ENCODE measurements at regions not wholly inside any gene's neighbourhood (a gene's known extent, or its start where the extent isn't known, plus 50 kb on each side); places are given as distances from the start of the nearest gene placed in this dataset.
"Not testable (repeated sequence)": the region's sequence is repeated elsewhere in the genome, so short reads cannot be mapped to it uniquely, and the experiment has no call there.

GRCh38 chr1:177645491-177646190, 324.2 kb downstream of the SEC16B start:
- no peak for DNase-seq (ENCODE audit: low spot score)

DNA sequence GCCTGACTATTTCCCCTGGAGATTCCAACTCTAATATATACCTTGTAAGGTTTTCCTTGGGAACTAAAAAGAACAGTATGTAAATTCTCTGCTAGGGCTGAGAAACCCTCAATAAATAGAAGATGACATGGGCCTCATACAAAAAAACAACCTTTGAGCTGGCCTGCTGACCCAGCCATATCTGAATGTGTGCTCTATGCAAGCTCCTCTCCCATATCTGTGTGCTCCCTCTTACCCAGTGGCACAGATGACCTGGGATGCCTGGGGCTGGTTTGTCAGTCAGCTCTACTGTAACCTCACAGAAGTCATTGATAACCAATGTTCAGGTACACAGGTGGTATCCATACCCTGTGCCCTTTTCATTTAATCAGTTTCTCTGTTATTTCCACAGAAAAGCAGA, 329.2 kb downstream of the SEC16B start:
- DNase-seq (ENCODE audit: low spot score): no peak

- DNase-seq (ENCODE audit: low spot score): not testable (repeated sequence)
These were observed 335.7 kb downstream of the SEC16B start for GRCh38 chr1:177634151-177634550.

GRCh38 chr1:177632923-177633615, 336.8 kb downstream of the SEC16B start:
- DNase-seq (ENCODE audit: low spot score): no peak

GRCh38 chr1:177631770-177632169, 338.1 kb downstream of the SEC16B start:
- DNase-seq (ENCODE audit: low spot score): no peak

- DNase-seq (ENCODE audit: low spot score): no peak
These were observed 340.3 kb downstream of the SEC16B start for GRCh38 chr1:177629526-177629925.

- no peak for DNase-seq (ENCODE audit: low spot score)
These were observed 342.5 kb downstream of the SEC16B start for GRCh38 chr1:177627148-177627910.

DNA sequence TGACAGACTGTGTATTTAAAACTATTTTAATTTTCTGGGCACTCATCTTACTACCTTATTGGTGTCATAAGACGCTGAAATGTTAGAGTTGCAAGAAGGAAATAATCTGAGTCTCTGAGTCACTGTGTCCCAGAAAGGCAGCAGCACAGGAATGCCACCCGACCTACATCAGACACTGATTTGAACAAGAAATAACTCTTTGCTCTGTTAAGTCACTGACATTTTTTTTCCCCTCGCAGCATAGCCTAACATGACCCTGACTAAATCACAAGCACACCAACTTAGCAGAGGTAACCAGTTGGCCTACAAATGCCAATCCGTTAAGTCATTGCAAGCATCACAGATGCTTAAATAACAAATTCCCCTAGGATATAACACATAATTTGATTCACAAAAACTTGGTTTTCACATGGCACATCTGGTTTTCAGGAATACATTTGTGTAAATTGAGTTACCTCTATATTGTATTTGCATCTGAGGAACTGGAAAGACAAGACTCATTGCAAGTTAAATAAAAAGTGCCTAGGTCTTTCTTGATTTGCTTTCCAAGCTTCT, 349.1 kb downstream of the SEC16B start:
- no peak for DNase-seq (ENCODE audit: low spot score)

GRCh38 chr1:177615251-177615650, 354.6 kb downstream of the SEC16B start:
- no peak for DNase-seq (ENCODE audit: low spot score)

DNA sequence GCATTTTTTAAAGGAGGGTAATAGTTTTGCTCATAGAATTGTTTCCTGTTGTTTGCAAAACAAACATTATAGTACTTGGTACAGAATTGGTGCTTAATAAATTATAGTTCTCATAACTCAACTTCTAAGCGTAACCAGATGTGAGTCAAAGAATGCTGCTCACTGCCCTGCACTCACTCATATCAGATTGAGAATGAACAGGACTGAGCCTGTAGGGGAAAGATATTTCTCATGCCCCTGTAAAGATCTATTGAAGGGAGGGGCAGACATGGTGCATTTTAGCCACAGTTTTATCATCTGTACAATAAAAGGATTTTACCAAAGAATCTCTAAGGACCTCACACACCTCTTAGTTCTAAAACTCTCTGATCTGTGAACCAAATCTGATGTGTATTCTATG, 358.5 kb downstream of the SEC16B start:
- no peak for DNase-seq (ENCODE audit: low spot score)

DNA sequence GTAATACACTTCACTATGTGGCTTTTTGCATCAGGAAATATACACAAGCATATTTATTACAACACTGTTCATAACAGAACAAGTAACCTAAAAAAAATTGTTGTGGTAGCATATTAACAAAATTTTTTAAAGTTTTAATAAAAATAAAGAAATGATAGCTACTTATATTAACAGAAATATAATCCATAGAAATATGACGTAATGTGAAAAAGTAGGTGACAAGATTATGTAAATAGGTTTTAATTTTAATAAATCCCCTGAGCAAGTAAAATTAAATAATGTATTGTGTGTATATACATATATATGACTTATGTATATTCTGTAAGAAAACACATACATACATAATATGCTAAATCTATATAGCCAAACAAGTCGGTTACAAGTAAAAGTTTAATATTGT, 359.9 kb downstream of the SEC16B start:
- no peak for DNase-seq (ENCODE audit: low spot score)

- no peak for DNase-seq (ENCODE audit: low spot score)
These were observed 368.9 kb downstream of the SEC16B start for GRCh38 chr1:177600936-177601335.

- no peak for DNase-seq (ENCODE audit: low spot score)
These were observed 369.5 kb downstream of the SEC16B start for GRCh38 chr1:177600321-177600720.

GRCh38 chr1:177597393-177597792, 372.5 kb downstream of the SEC16B start:
- DNase-seq (ENCODE audit: low spot score): no peak

GRCh38 chr1:177596485-177596884, 373.4 kb downstream of the SEC16B start:
- DNase-seq (ENCODE audit: low spot score): no peak

DNA sequence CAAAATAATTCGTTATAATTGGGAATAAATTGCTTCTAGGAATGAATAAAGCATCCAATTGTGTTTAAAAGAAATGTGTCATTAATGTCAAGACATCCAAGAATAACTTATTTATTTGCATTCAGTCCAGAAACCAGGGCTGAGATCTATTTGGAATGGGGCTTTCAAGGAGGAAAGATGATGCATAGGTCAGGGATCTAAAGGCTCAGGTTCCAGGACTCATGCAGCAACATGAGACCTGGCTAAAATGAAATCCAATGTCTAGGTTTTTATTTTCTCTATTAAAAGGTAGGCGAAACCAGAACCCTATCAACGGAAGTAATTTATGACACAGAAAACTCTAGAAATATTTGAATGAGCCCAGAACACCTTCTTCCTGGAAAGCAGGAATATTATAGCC, 376.8 kb downstream of the SEC16B start:
- no peak for DNase-seq (ENCODE audit: low spot score)

GRCh38 chr1:177592624-177593023, 377.2 kb downstream of the SEC16B start:
- DNase-seq (ENCODE audit: low spot score): no peak

GRCh38 chr1:177591155-177591554, 378.7 kb downstream of the SEC16B start:
- DNase-seq (ENCODE audit: low spot score): no peak

DNA sequence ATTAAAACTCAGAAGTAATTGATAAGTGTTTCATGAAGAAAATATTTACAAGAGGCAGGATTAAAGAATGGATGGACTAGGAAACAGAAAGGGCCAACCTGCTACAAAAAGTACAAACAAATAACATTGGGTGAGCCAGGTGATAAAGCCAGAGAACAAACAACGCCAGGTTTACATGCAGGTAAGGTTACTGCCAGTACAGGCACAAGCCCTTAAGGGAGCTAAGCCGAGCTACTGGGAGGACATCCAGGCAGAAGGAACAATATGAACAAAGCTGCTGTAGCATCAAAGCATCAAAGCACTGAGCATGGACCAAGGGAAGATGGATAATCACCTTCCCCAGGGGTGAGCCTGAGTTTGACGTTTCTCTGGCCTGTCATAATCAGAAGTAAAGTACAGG, 380.7 kb downstream of the SEC16B start:
- DNase-seq (ENCODE audit: low spot score): no peak

DNA sequence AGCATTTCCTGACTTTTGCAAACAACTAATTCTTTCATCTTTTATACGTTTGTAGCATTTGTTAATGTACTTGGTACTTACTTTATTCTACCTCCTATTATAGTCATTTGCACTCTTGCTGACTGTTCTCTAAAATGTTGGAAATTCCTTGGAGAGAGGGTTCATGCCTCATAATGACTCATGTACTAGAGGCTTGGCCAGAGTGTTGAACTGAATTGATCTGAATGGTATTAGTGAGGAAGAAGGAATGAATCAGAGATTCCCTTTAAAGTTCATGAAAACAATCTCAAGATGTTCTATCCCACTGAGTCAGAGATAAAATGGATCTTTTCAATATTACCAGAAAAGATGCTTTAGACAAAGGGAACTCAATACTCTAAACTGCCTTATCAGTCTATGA, 383.4 kb downstream of the SEC16B start:
- DNase-seq (ENCODE audit: low spot score): no peak

GRCh38 chr1:177585302-177586220, 384.3 kb downstream of the SEC16B start:
- DNase-seq (ENCODE audit: low spot score): no peak

DNA sequence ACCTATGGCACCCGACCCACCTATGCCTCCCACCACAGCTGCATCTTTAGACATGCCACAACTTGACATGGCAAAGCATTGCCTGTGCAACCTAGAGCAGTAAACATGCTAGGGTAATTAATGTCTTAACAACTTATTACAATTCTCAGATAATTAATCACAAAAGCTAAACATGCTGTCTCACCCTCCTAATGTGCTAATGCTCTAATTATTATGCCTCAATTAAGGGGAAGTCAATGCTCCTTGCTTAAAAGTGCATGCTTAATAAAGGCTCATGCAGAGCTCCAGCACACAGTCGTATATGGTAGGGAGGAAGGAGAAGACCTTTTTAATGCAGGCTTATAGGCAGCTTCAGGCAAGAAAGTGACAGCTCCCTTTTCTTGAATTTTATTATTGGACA, 396.0 kb downstream of the SEC16B start:
- no peak for DNase-seq (ENCODE audit: low spot score)

Data from iPS-NIHi11 (cell line).